ENCODE measurements at regions not wholly inside any gene's neighbourhood (a gene's known extent, or its start where the extent isn't known, plus 50 kb on each side); places are given as distances from the start of the nearest gene placed in this dataset.

DNA sequence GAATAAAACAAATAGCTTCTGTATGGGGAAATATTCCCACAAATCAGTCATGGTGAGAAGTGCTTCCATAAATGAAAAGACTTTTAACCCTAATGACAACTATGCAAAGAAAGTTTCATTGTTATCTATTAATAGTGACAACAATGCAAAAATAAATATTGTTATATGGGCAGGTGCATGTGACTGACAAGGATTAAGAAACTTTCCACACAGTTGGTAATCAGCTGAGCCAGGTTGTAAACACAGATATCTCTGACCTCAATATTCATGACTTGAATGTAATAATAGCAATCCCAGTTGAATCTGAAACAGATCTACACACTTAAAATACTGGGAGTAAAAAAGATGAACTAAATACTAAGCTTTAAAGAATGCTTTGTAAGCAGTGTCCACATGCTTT lies 517.0 kb upstream of the SOX11 start:
- Mint-ChIP-seq H3K4me1 (no peaks in the 10 kb centered on the region), H3K4me3 (no peak overlapping the region), H3K27ac (ENCODE audit: unreplicated experiment) (no peak overlapping the region), H3K27me3 (ENCODE audit: low read depth) (no peaks in the 10 kb centered on the region), H3K36me3 (ENCODE audit: low read depth) (no peaks in the 10 kb centered on the region), H3K9me3 (no peaks in the 10 kb centered on the region)
- no peak for DNase-seq (ENCODE audit: low read depth, low spot score)
- TF ChIP-seq, protein P1, sequence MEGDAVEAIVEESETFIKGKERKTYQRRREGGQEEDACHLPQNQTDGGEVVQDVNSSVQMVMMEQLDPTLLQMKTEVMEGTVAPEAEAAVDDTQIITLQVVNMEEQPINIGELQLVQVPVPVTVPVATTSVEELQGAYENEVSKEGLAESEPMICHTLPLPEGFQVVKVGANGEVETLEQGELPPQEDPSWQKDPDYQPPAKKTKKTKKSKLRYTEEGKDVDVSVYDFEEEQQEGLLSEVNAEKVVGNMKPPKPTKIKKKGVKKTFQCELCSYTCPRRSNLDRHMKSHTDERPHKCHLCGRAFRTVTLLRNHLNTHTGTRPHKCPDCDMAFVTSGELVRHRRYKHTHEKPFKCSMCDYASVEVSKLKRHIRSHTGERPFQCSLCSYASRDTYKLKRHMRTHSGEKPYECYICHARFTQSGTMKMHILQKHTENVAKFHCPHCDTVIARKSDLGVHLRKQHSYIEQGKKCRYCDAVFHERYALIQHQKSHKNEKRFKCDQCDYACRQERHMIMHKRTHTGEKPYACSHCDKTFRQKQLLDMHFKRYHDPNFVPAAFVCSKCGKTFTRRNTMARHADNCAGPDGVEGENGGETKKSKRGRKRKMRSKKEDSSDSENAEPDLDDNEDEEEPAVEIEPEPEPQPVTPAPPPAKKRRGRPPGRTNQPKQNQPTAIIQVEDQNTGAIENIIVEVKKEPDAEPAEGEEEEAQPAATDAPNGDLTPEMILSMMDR (conservative IDR thresholded peaks at IDR 0.05) = no peak

DNA sequence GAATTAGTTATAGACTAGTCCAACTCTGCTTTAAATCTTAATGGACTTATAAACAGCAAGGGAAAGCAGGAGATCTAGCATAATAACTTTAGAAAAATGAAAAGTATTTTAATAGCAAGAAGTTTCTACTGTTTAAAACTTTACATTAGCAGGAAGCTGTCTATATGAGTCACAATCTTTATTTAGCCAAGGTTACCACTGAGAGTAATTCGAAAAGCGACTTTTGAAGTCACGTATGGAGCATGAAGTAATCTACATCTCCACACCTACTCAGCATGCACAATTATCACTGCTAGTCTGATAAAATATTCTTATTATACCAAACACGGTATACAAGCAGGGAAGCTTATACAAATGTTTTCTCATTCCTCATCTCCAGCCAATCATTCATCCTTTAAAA lies 515.4 kb upstream of the SOX11 start:
- Mint-ChIP-seq H3K36me3 (ENCODE audit: low read depth) (no peaks in the 10 kb centered on the region), H3K27me3 (ENCODE audit: low read depth) (no peaks in the 10 kb centered on the region), H3K4me1 (no peaks in the 10 kb centered on the region), H3K9me3 (peaks cover 2% of the 10 kb centered on the region), H3K4me3 (no peak overlapping the region), H3K27ac (ENCODE audit: unreplicated experiment) (no peak overlapping the region)
- TF ChIP-seq, protein P1 (conservative IDR thresholded peaks at IDR 0.05) = no peak
- DNase-seq (ENCODE audit: low read depth, low spot score) = no peak

DNA sequence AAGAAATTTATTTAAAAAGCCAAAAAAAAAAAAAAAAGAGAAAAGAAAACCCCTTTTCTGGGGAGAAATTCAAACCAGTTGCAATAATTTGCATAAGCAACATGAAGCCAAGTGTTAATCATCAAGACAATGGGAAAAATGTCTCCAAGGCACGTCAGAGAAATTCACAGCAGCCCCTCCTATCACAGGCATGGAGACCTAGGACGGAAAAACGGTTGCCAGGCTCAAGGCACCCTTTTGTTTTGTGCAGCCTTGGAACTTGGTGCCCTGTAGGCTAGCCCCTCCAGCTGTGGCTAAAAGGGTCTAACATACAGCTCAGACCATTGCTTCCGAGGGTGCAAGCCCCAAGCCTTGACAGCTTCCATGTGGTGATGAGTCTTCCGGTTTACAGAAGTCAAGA lies 509.2 kb upstream of the SOX11 start:
- Mint-ChIP-seq H3K4me1 (no peaks in the 10 kb centered on the region), H3K27ac (ENCODE audit: unreplicated experiment) (no peak overlapping the region), H3K36me3 (ENCODE audit: low read depth) (peaks cover 3% of the 10 kb centered on the region), H3K27me3 (ENCODE audit: low read depth) (no peaks in the 10 kb centered on the region), H3K4me3 (no peak overlapping the region), H3K9me3 (peaks cover 19% of the 10 kb centered on the region)
- TF ChIP-seq, protein P1 (conservative IDR thresholded peaks at IDR 0.05) = no peak
- no peak for DNase-seq (ENCODE audit: low read depth, low spot score)

DNA sequence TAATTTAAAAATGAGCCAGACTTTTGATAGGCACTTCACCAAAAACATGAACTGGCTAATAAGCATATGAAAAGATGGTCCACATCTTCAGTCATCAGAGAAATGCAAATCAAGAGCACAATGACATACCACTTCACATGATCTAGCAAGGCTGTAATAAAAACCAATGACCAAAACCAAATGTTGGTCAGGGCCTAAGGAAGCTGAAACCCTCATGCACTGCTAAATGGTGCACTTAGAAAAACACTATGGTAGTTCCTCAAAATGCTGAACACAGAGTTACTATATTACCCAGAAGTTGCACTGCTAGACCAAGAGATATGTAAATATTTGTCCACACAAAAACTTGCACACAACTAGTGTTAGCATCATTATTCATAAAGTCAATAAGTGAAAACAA lies 504.9 kb upstream of the SOX11 start:
- Mint-ChIP-seq H3K9me3 (peaks cover 14% of the 10 kb centered on the region), H3K27ac (ENCODE audit: unreplicated experiment) (no peak overlapping the region), H3K4me3 (no peak overlapping the region), H3K27me3 (ENCODE audit: low read depth) (no peaks in the 10 kb centered on the region), H3K4me1 (peaks cover 18% of the 10 kb centered on the region), H3K36me3 (ENCODE audit: low read depth) (peaks cover 3% of the 10 kb centered on the region)
- TF ChIP-seq, protein P1 (conservative IDR thresholded peaks at IDR 0.05) = no peak
- no peak for DNase-seq (ENCODE audit: low read depth, low spot score)

DNA sequence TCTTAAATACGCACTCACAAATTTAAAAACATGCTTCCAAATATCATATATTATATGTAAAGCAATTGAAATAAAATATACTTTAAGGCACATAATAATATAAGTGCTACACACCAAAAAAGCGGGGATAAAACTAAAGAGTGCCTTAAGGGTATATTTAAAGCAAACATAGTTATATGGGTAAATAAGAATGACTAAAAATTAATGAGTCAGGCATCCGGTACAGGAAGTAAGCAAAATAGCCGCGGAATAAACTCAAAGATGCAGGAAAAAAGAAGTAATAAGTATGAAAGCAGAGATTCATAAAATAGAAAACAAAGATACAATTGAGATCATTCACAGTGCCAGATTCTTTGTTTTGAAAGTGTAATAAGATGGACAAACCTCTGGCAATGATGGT lies 503.5 kb upstream of the SOX11 start:
- no peak for DNase-seq (ENCODE audit: low read depth, low spot score)
- Mint-ChIP-seq H3K4me3 (no peak overlapping the region), H3K9me3 (peaks cover 12% of the 10 kb centered on the region), H3K4me1 (peaks cover 18% of the 10 kb centered on the region), H3K27me3 (ENCODE audit: low read depth) (no peaks in the 10 kb centered on the region), H3K36me3 (ENCODE audit: low read depth) (peaks cover 3% of the 10 kb centered on the region), H3K27ac (ENCODE audit: unreplicated experiment) (no peak overlapping the region)
- TF ChIP-seq, protein P1 (conservative IDR thresholded peaks at IDR 0.05) = no peak

DNA sequence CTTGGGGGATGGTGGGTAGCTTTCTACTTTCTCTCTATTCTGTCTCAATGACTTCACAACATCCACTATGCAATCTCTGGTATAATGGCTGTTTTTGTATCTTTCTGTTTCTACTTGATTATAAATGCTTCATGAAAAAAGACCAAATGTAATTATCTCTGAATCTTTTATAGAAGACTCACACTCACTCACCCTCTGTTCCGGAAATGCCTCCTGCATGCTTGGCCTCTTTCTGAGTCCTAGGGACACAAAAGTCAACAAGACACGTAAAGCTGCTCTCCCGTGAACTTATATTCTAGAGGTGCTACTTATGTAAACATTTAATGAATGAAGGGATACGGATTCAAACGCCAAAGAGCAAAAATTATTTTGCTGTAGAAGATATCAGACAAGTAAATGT lies 502.2 kb upstream of the SOX11 start:
- no peak overlapping the region for H3K27ac Mint-ChIP-seq (ENCODE audit: unreplicated experiment)
- DNase-seq (ENCODE audit: low read depth, low spot score) = no peak
- H3K36me3 Mint-ChIP-seq (ENCODE audit: low read depth) = peaks cover 3% of the 10 kb centered on the region
- H3K4me1 Mint-ChIP-seq = peaks cover 18% of the 10 kb centered on the region
- H3K9me3 Mint-ChIP-seq = peaks cover 12% of the 10 kb centered on the region
- H3K4me3 Mint-ChIP-seq = no peak overlapping the region
- no peaks in the 10 kb centered on the region for H3K27me3 Mint-ChIP-seq (ENCODE audit: low read depth)
- TF ChIP-seq, protein P1 (conservative IDR thresholded peaks at IDR 0.05) = no peak

Measured in neural crest cell (in vitro differentiated cells).